ENCODE measurements at regions not wholly inside any gene's neighbourhood (a gene's known extent, or its start where the extent isn't known, plus 50 kb on each side); places are given as distances from the start of the nearest gene placed in this dataset.

- TF ChIP-seq POLR2A (IDR thresholded peaks at IDR 0.05; ENCODE audit: low read depth, low read length) (no peak), POLR2AphosphoS5 (IDR thresholded peaks at IDR 0.05; ENCODE audit: low read depth, low read length) (no peak)
These were observed 524.3 kb upstream of the GALNTL6 start for GRCh38 chr4:171288816-171289432.
